MG63 (cell line): ENCODE measurements at regions not wholly inside any gene's neighbourhood (a gene's known extent, or its start where the extent isn't known, plus 50 kb on each side); places are given as distances from the start of the nearest gene placed in this dataset.
"Not testable (repeated sequence)": the region's sequence is repeated elsewhere in the genome, so short reads cannot be mapped to it uniquely, and the experiment has no call there.

Source experiments
- DNase-seq: peaks from one replicate; pipeline ENCODE4 v3.0.0-alpha.2; 2020
- H3K27me3 ChIP-seq: fragments of 250-450 bp; sonication (Bioruptor Pico); 2 replicates; pipeline ENCODE4 v1.5.1; 2020; ENCODE audit warnings: mild to moderate bottlenecking, moderate library complexity
- H3K36me3 ChIP-seq: fragments of 250-450 bp; sonication (Bioruptor Pico); 2 replicates; pipeline ENCODE4 v1.5.1; 2020; ENCODE audit warnings: mild to moderate bottlenecking, moderate library complexity
- H3K4me3 ChIP-seq: fragments of 250-450 bp; sonication (Bioruptor Pico); 2 replicates; pipeline ENCODE4 v1.5.1; 2020; ENCODE audit warnings: mild to moderate bottlenecking, moderate library complexity
- H3K9me3 ChIP-seq: fragments of 250-450 bp; sonication (Bioruptor Pico); 2 replicates; pipeline ENCODE4 v1.5.1; 2020; ENCODE audit warnings: mild to moderate bottlenecking, moderate library complexity

DNA sequence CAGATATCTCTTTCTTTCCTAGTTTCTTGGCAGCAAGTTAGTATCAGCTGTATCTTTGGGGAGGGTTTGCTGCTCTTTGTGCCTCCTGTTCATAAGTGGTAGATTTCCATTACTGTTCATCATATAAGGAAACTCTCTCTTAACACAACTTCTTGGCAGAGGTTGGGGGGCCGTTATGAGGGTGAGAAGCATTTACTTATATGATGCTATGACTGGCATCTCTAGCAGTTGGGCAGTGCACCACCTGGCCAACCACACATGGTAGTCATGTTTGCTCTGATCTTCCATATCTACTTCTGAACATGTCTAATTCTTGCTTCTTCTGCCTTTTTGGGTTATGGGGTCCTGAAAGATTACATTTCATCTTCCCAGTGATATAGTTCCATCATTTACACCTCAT is 282.2 kb downstream of the CYRIA start:
- no peaks in the 10 kb centered on the region for H3K36me3 ChIP-seq
- no peak overlapping the region for H3K4me3 ChIP-seq
- no peak for DNase-seq

DNA sequence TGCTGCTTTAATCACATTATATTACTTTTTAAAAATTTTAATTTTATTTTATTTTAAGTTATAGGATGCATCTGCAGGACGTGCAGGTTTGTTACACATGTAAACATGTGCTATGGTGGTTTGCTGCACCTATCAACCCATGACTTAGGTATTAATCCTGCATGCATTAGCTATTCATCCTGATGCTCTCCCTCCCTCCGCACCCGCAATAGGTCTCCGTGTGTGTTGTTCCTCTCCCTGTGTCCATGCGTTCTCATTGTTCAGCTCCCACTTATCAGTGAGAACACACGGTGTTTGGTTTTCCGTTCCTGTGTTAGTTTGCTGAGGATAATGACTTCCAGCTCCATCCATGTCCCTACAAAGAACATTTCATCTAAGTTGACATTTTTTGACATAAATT is 283.2 kb downstream of the CYRIA start:
- DNase-seq: no peak
- no peak overlapping the region for H3K4me3 ChIP-seq
- H3K27me3 ChIP-seq: no peaks in the 10 kb centered on the region
- no peaks in the 10 kb centered on the region for H3K36me3 ChIP-seq
- H3K9me3 ChIP-seq: no peaks in the 10 kb centered on the region

More for the DNA sequence above, 282.2 kb downstream of the CYRIA start:
- H3K9me3 ChIP-seq: no peaks in the 10 kb centered on the region
- H3K27me3 ChIP-seq: no peaks in the 10 kb centered on the region

GRCh38 chr2:16381511-16381910 is 284.1 kb downstream of the CYRIA start:
- Histone ChIP-seq H3K36me3 (no peaks in the 10 kb centered on the region), H3K4me3 (no peak overlapping the region), H3K9me3 (no peaks in the 10 kb centered on the region), H3K27me3 (no peaks in the 10 kb centered on the region)
- no peak for DNase-seq

DNA sequence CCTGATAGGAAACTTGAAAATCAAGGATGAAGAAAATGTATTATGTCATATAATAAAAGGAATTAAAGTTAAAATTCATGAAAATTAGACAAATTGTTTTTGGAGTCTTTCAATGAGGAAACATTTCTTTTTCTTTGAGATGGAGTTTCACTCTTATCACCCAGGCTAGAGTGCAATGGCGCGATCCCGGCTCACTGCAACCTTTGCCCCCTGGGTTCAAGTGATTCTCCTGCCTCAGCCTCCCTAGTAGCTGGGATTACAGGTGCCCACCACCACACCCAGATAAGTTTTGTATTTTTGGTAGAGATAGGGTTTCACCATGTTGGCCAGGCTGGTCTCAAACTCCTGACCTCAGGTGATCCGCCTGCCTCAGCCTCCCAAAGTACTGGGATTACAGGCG is 285.7 kb downstream of the CYRIA start:
- not testable (repeated sequence) for DNase-seq, H3K27me3 ChIP-seq, H3K36me3 ChIP-seq, H3K4me3 ChIP-seq, H3K9me3 ChIP-seq

GRCh38 chr2:16379061-16379460 is 286.6 kb downstream of the CYRIA start:
- not testable (repeated sequence) for H3K36me3 ChIP-seq, H3K9me3 ChIP-seq, H3K27me3 ChIP-seq, H3K4me3 ChIP-seq, DNase-seq

DNA sequence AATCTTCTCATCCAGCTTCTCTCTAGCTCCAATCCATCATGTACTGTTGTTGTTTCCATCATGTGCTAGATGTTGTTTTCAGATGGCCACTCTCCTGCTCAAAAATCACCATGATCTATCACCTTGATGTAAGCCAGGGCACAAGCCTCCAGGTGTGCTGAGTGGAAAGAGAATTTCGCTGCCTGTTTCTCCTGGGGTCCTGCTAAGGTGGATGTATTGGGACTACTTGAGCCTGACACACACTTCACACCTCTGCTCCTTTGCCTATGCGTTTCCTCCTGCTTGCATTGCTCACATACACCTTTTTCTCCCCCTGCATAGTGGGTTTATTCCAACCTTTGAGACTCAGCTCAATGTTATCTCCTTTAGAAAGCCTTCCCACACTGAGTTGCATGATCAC is 287.6 kb downstream of the CYRIA start:
- no peak for DNase-seq
- Histone ChIP-seq H3K36me3 (no peaks in the 10 kb centered on the region), H3K9me3 (no peaks in the 10 kb centered on the region), H3K4me3 (no peak overlapping the region), H3K27me3 (no peaks in the 10 kb centered on the region)

- Histone ChIP-seq H3K36me3 (no peaks in the 10 kb centered on the region), H3K9me3 (no peaks in the 10 kb centered on the region), H3K4me3 (no peak overlapping the region), H3K27me3 (no peaks in the 10 kb centered on the region)
- DNase-seq: no peak
Measured at GRCh38 chr2:16375981-16376380, 289.7 kb downstream of the CYRIA start.

GRCh38 chr2:16375351-16375750 is 290.3 kb downstream of the CYRIA start:
- no peaks in the 10 kb centered on the region for H3K36me3 ChIP-seq
- no peaks in the 10 kb centered on the region for H3K27me3 ChIP-seq
- no peak overlapping the region for H3K4me3 ChIP-seq
- no peaks in the 10 kb centered on the region for H3K9me3 ChIP-seq
- no peak for DNase-seq

GRCh38 chr2:16374671-16375070 is 291.0 kb downstream of the CYRIA start:
- DNase-seq: no peak

DNA sequence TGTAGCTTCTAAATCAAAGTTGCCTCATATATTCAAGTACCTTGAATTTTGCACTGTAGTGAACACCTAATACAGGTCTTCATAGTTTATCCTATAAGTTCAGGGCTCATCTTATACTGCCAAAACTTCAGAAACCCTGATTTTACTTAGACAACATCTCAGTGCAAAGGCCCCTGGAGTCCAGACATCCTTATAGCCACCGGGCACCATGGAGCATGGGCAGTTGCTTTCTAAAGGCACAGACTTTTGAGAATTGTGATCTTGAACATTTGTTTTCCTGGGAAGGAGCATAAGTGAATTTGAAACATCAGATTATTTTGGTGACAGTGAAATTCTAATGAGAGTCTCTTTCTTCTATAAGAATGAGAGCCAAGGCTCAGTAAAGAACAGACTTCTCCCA is 292.3 kb downstream of the CYRIA start:
- Histone ChIP-seq H3K4me3 (no peak overlapping the region), H3K27me3 (no peaks in the 10 kb centered on the region), H3K9me3 (no peaks in the 10 kb centered on the region), H3K36me3 (no peaks in the 10 kb centered on the region)
- no peak for DNase-seq

More at GRCh38 chr2:16374671-16375070, 291.0 kb downstream of the CYRIA start:
- no peaks in the 10 kb centered on the region for H3K27me3 ChIP-seq
- no peak overlapping the region for H3K4me3 ChIP-seq
- H3K9me3 ChIP-seq: no peaks in the 10 kb centered on the region
- H3K36me3 ChIP-seq: no peaks in the 10 kb centered on the region

- no peak for DNase-seq
- no peaks in the 10 kb centered on the region for H3K36me3 ChIP-seq
- H3K27me3 ChIP-seq: no peaks in the 10 kb centered on the region
- H3K4me3 ChIP-seq: no peak overlapping the region
- H3K9me3 ChIP-seq: no peaks in the 10 kb centered on the region
Measured at GRCh38 chr2:16371751-16372150, 293.9 kb downstream of the CYRIA start.

GRCh38 chr2:16368951-16369350 is 296.7 kb downstream of the CYRIA start:
- H3K27me3 ChIP-seq: no peaks in the 10 kb centered on the region
- no peaks in the 10 kb centered on the region for H3K36me3 ChIP-seq
- DNase-seq: no peak
- no peak overlapping the region for H3K4me3 ChIP-seq
- no peaks in the 10 kb centered on the region for H3K9me3 ChIP-seq

GRCh38 chr2:16368328-16368727 is 297.3 kb downstream of the CYRIA start:
- Histone ChIP-seq H3K36me3 (no peaks in the 10 kb centered on the region), H3K27me3 (no peaks in the 10 kb centered on the region), H3K4me3 (no peak overlapping the region), H3K9me3 (no peaks in the 10 kb centered on the region)
- DNase-seq: no peak

DNA sequence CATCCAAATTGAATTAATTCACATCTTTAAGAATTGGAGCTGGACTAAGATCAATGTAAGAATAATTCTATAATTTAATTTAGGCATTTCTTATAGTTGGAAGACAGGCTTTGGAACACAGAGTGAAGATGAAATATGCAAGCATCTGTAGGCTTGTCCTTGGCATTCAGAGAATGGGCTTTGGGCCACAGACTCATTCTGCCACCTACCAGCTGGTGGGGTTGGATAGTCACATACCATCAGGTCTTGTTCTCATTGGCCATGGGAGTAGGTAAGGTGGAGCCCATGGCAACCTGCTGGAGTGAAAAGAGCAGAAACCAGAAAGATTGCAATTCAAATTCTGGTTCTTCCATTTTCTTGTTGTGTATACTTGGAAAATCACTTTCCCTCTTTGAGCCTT is 300.3 kb downstream of the CYRIA start:
- Histone ChIP-seq H3K4me3 (no peak overlapping the region), H3K27me3 (no peaks in the 10 kb centered on the region), H3K9me3 (no peaks in the 10 kb centered on the region), H3K36me3 (no peaks in the 10 kb centered on the region)
- DNase-seq: no peak

GRCh38 chr2:16363581-16363980 is 302.1 kb downstream of the CYRIA start:
- H3K36me3 ChIP-seq: no peaks in the 10 kb centered on the region
- no peak overlapping the region for H3K4me3 ChIP-seq
- H3K27me3 ChIP-seq: no peaks in the 10 kb centered on the region

GRCh38 chr2:16362611-16363010 is 303.0 kb downstream of the CYRIA start:
- Histone ChIP-seq H3K36me3 (no peaks in the 10 kb centered on the region), H3K9me3 (no peaks in the 10 kb centered on the region), H3K4me3 (no peak overlapping the region), H3K27me3 (no peaks in the 10 kb centered on the region)
- no peak for DNase-seq

More at GRCh38 chr2:16363581-16363980, 302.1 kb downstream of the CYRIA start:
- no peak for DNase-seq
- H3K9me3 ChIP-seq: no peaks in the 10 kb centered on the region

DNA sequence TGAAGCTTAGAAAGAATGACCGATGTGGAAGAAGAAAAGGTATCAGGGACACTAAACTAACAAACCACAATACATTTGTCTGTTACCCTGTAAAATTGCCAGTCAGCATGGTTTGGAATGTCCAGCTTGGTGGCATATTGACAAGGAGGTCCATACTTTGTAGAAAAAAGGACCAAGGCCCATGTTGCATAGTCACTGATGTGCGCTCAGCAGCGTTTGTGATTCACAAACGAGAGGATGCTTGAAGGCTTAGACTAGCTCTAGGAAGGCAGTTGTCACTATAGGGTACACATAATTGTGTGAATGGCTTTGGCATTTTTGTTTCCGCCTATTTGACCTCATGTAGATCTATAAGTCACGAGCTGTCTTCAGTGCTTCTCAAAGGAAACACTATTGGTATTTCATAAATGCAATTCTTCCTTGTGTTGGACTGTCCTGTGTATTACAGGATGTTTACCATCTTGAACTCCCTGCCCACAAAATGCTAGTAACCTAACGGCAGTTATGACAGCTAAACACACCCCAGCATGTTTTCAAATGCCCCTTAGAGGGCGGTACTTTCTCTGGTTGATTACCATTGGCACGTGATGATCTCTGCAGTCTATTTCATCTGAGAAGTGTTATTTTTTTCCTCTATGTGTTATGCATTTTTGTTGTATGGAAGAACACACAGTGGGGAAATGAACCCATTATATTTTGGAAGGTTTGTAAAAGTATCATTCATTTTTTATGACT is 304.2 kb downstream of the CYRIA start:
- Histone ChIP-seq H3K27me3 (no peaks in the 10 kb centered on the region), H3K4me3 (no peak overlapping the region), H3K9me3 (peaks cover 2% of the 10 kb centered on the region; the same call in 1 of the 2 replicates), H3K36me3 (no peaks in the 10 kb centered on the region)
- no peak for DNase-seq

- DNase-seq: no peak
- Histone ChIP-seq H3K36me3 (no peaks in the 10 kb centered on the region), H3K27me3 (no peaks in the 10 kb centered on the region), H3K4me3 (no peak overlapping the region), H3K9me3 (peaks cover 2% of the 10 kb centered on the region; the same call in 1 of the 2 replicates)
Measured at GRCh38 chr2:16359961-16360360, 305.7 kb downstream of the CYRIA start.
